GM10248 (cell line): ENCODE measurements at regions not wholly inside any gene's neighbourhood (a gene's known extent, or its start where the extent isn't known, plus 50 kb on each side); places are given as distances from the start of the nearest gene placed in this dataset.

Experiments used
- CTCF ChIA-PET: fragments of 300-600 bp; sonication (Branson Sonifier 250); formaldehyde crosslinking; extraction: SDS; loops from one replicate; lab custom pipeline; 2021; ENCODE audit warnings: antibody characterized with exemption; lab: Yijun Ruan, JAX
- POLR2A ChIA-PET: fragments of 350-650 bp; sonication (Branson Sonifier 250); formaldehyde crosslinking; extraction: SDS; loops from one replicate; lab custom pipeline; 2020; ENCODE audit warnings: antibody characterized with exemption; lab: Yijun Ruan, JAX
- DNase-seq: peaks from one replicate; pipeline ENCODE4 v3.0.0; 2012; ENCODE audit errors: extremely low spot score
- TF ChIP-seq, protein P1 (sequence below): IDR thresholded peaks from 2 replicates; pipeline ENCODE4 v1.5.1; 2012; ENCODE audit warnings: mild to moderate bottlenecking, low read depth; ENCODE audit errors: extremely low read depth, missing control alignments, control extremely low read depth

DNA sequence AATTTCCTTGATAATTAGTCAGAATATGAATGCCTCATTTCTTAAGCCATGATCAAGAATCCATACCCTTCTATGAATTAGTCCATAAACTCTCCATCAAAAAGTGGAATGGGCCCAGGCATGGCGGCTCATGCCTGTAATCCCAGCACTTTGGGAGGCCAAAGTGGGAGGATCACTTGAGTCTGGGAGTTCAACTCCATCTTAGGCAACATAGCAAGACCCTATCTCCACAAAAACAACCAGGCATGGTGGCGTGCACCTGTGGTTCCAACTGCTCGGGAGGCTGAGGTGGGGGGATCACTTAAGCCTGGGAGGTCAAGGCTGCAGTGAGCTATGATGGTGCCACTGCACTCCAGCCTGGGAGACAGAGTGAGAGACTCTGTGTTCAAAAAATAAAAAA, 52.1 kb upstream of the SHANK2 start:
- no peak for DNase-seq
- ChIA-PET CTCF (no interaction called here), POLR2A (no interaction called here)

GRCh38 chr11:71304045-71304444, 51.7 kb upstream of the SHANK2 start:
- no peak for DNase-seq
- TF ChIP-seq, protein P1, sequence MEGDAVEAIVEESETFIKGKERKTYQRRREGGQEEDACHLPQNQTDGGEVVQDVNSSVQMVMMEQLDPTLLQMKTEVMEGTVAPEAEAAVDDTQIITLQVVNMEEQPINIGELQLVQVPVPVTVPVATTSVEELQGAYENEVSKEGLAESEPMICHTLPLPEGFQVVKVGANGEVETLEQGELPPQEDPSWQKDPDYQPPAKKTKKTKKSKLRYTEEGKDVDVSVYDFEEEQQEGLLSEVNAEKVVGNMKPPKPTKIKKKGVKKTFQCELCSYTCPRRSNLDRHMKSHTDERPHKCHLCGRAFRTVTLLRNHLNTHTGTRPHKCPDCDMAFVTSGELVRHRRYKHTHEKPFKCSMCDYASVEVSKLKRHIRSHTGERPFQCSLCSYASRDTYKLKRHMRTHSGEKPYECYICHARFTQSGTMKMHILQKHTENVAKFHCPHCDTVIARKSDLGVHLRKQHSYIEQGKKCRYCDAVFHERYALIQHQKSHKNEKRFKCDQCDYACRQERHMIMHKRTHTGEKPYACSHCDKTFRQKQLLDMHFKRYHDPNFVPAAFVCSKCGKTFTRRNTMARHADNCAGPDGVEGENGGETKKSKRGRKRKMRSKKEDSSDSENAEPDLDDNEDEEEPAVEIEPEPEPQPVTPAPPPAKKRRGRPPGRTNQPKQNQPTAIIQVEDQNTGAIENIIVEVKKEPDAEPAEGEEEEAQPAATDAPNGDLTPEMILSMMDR: no peak
- ChIA-PET CTCF (no interaction called here), POLR2A (no interaction called here)

More for the DNA sequence above, 52.1 kb upstream of the SHANK2 start:
- TF ChIP-seq, protein P1: no peak

DNA sequence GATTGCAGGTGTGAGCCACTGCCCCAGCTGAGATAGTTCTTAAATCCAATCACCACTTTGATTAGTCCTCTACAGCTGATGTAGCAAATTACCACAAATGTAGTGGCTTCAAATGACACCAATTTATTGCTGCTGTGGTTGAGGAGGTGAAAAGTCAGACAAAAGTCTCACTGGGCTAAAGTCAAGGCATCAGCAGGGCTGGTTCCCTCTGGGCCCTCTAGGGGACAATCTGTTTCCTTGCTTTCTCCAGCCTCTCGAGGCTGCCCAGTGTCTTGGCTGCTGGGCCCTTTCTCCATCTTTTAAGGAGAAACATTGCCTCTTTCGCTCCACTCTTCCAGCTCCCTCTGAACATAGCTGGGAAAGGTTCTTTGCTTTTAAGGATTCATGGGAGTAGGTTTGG, 50.5 kb upstream of the SHANK2 start:
- DNase-seq: no peak
- ChIA-PET POLR2A (no interaction called here), CTCF (no interaction called here)
- TF ChIP-seq, protein P1: no peak

DNA sequence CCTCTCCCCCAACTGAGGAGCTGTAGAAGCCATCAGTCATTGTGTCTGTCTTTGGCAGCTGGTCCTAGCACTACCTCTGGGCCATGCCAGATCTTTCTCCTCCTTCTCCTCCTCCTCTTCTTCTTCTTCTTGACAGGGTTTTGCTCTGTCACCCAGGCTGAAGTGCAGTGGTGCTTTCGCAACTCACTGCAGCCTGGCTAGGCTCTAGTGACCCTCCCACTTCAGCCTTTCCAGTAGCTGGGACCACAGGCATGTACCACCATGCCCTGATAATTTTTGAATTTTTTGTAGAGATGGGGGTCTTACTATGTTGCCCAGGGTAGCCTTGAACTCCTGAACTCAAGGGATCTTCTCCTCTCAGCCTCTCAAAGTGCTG, 50.1 kb upstream of the SHANK2 start:
- no peak for DNase-seq
- CTCF ChIA-PET: no interaction called here
- POLR2A ChIA-PET: no interaction called here
- TF ChIP-seq, protein P1: no peak
